ENCODE measurements at regions not wholly inside any gene's neighbourhood (a gene's known extent, or its start where the extent isn't known, plus 50 kb on each side); places are given as distances from the start of the nearest gene placed in this dataset.

- H3K27ac Mint-ChIP-seq: no peak overlapping the region
- POLR2A ChIA-PET: no interaction called here
- H3K4me3 Mint-ChIP-seq: no peak overlapping the region
- no peaks in the 10 kb centered on the region for H3K36me3 Mint-ChIP-seq
- H3K9me3 Mint-ChIP-seq: peaks cover 0 to 5% (median 0%) of the 10 kb centered on the region in 9 donors
- ATAC-seq (no peak), DNase-seq (no peak)
- H3K4me1 Mint-ChIP-seq: peaks cover 0 to 3% (median 1%) of the 10 kb centered on the region in 4 donors
- peaks cover 0 to 13% (median 13%) of the 10 kb centered on the region in 5 donors for H3K27me3 Mint-ChIP-seq
Observed at GRCh38 chr9:81508476-81508875, 180.9 kb downstream of the TLE1 start.

- H3K36me3 Mint-ChIP-seq: no peaks in the 10 kb centered on the region
- POLR2A ChIA-PET: no interaction called here
- H3K4me3 Mint-ChIP-seq: no peak overlapping the region
- DNase-seq (no peak), ATAC-seq (no peak)
- H3K27me3 Mint-ChIP-seq: peaks cover 0 to 13% (median 13%) of the 10 kb centered on the region in 5 donors
- H3K27ac Mint-ChIP-seq: no peak overlapping the region
- peaks cover 0 to 3% (median 1%) of the 10 kb centered on the region in 4 donors for H3K4me1 Mint-ChIP-seq
- peaks cover 0 to 5% (median 0%) of the 10 kb centered on the region in 9 donors for H3K9me3 Mint-ChIP-seq
Observed at GRCh38 chr9:81506941-81507864, 182.1 kb downstream of the TLE1 start.

- Mint-ChIP-seq H3K27ac (no peak overlapping the region), H3K4me1 (peaks cover 0 to 2% (median 0%) of the 10 kb centered on the region in 4 donors), H3K9me3 (peaks cover 0 to 2% (median 0%) of the 10 kb centered on the region in 9 donors), H3K27me3 (peaks cover 0 to 7% (median 0%) of the 10 kb centered on the region in 5 donors), H3K36me3 (no peaks in the 10 kb centered on the region), H3K4me3 (no peak overlapping the region)
- POLR2A ChIA-PET: no interaction called here
- ATAC-seq: no peak
- DNase-seq: no peak
Observed at GRCh38 chr9:81499594-81499993, 189.8 kb downstream of the TLE1 start.

- peaks cover 0 to 2% (median 0%) of the 10 kb centered on the region in 9 donors for H3K9me3 Mint-ChIP-seq
- peaks cover 0 to 7% (median 0%) of the 10 kb centered on the region in 5 donors for H3K27me3 Mint-ChIP-seq
- no peak overlapping the region for H3K4me3 Mint-ChIP-seq
- H3K36me3 Mint-ChIP-seq: no peaks in the 10 kb centered on the region
- DNase-seq: no peak
- peaks cover 0 to 2% (median 0%) of the 10 kb centered on the region in 4 donors for H3K4me1 Mint-ChIP-seq
- POLR2A ChIA-PET: no interaction called here
- H3K27ac Mint-ChIP-seq: no peak overlapping the region
- no peak for ATAC-seq
Observed at GRCh38 chr9:81499021-81499454, 190.3 kb downstream of the TLE1 start.

- Mint-ChIP-seq H3K27me3 (peaks cover 0 to 7% (median 0%) of the 10 kb centered on the region in 5 donors), H3K4me3 (no peak overlapping the region), H3K27ac (no peak overlapping the region), H3K4me1 (peaks cover 0 to 2% (median 0%) of the 10 kb centered on the region in 4 donors), H3K9me3 (peaks cover 0 to 2% (median 0%) of the 10 kb centered on the region in 9 donors), H3K36me3 (no peaks in the 10 kb centered on the region)
- POLR2A ChIA-PET: no interaction called here
- DNase-seq: no peak
- no peak for ATAC-seq
Observed at GRCh38 chr9:81498576-81498975, 190.8 kb downstream of the TLE1 start.

- ATAC-seq: no peak
- Mint-ChIP-seq H3K36me3 (no peaks in the 10 kb centered on the region), H3K27me3 (peaks cover 0 to 7% (median 0%) of the 10 kb centered on the region in 5 donors), H3K4me1 (peaks cover 0 to 2% (median 0%) of the 10 kb centered on the region in 4 donors), H3K27ac (no peak overlapping the region), H3K9me3 (peaks cover 0 to 1% (median 0%) of the 10 kb centered on the region in 9 donors), H3K4me3 (no peak overlapping the region)
- POLR2A ChIA-PET: no interaction called here
- no peak for DNase-seq
Observed at GRCh38 chr9:81497091-81497490, 192.3 kb downstream of the TLE1 start.

- ATAC-seq: no peak
- Mint-ChIP-seq H3K4me1 (peaks cover 0 to 2% (median 0%) of the 10 kb centered on the region in 4 donors), H3K4me3 (no peak overlapping the region), H3K27me3 (peaks cover 0 to 7% (median 0%) of the 10 kb centered on the region in 5 donors), H3K9me3 (no peaks in the 10 kb centered on the region), H3K36me3 (peaks cover 0 to 2% (median 0%) of the 10 kb centered on the region in 3 donors), H3K27ac (no peak overlapping the region)
- POLR2A ChIA-PET: no interaction called here
- DNase-seq: no peak
Observed at GRCh38 chr9:81492710-81493447, 196.5 kb downstream of the TLE1 start.

GRCh38 chr9:81490605-81491331 lies 198.6 kb downstream of the TLE1 start:
- Mint-ChIP-seq H3K27me3 (peaks cover 0 to under 1% (median 0%) of the 10 kb centered on the region in 5 donors), H3K4me1 (no peaks in the 10 kb centered on the region), H3K27ac (no peak overlapping the region), H3K9me3 (peaks cover 0 to 3% (median 0%) of the 10 kb centered on the region in 9 donors), H3K4me3 (no peak overlapping the region), H3K36me3 (peaks cover 0 to 2% (median 0%) of the 10 kb centered on the region in 3 donors)
- DNase-seq: no peak
- POLR2A ChIA-PET: no interaction called here
- ATAC-seq: no peak

GRCh38 chr9:81489046-81489445 lies 200.3 kb downstream of the TLE1 start:
- Mint-ChIP-seq H3K36me3 (peaks cover 0 to 2% (median 0%) of the 10 kb centered on the region in 3 donors), H3K9me3 (peaks cover 0 to 3% (median 0%) of the 10 kb centered on the region in 9 donors), H3K4me3 (no peak overlapping the region), H3K4me1 (no peaks in the 10 kb centered on the region), H3K27ac (no peak overlapping the region), H3K27me3 (no peaks in the 10 kb centered on the region)
- no peak for ATAC-seq
- no peak for DNase-seq
- POLR2A ChIA-PET: no interaction called here

GRCh38 chr9:81480828-81481604 lies 208.3 kb downstream of the TLE1 start:
- H3K4me3 Mint-ChIP-seq: no peak overlapping the region
- no peak overlapping the region for H3K27ac Mint-ChIP-seq
- H3K27me3 Mint-ChIP-seq: peaks cover 0 to 1% (median 0%) of the 10 kb centered on the region in 5 donors
- no peak for DNase-seq
- H3K36me3 Mint-ChIP-seq: no peaks in the 10 kb centered on the region
- no peak for ATAC-seq
- no peaks in the 10 kb centered on the region for H3K4me1 Mint-ChIP-seq
- POLR2A ChIA-PET: no interaction called here
- H3K9me3 Mint-ChIP-seq: peaks cover 0 to 8% (median 2%) of the 10 kb centered on the region in 9 donors

GRCh38 chr9:81479573-81479972 lies 209.8 kb downstream of the TLE1 start:
- POLR2A ChIA-PET: no interaction called here
- no peak for DNase-seq

GRCh38 chr9:81477669-81478068 lies 211.7 kb downstream of the TLE1 start:
- Mint-ChIP-seq H3K4me1 (no peaks in the 10 kb centered on the region), H3K27me3 (peaks cover 0 to 1% (median 0%) of the 10 kb centered on the region in 5 donors), H3K36me3 (no peaks in the 10 kb centered on the region), H3K27ac (no peak overlapping the region), H3K4me3 (no peak overlapping the region), H3K9me3 (peaks cover 0 to 8% (median 2%) of the 10 kb centered on the region in 9 donors)
- POLR2A ChIA-PET: no interaction called here
- ATAC-seq (no peak), DNase-seq (no peak)

More at GRCh38 chr9:81479573-81479972, 209.8 kb downstream of the TLE1 start:
- ATAC-seq: no peak
- Mint-ChIP-seq H3K9me3 (peaks cover 0 to 8% (median 2%) of the 10 kb centered on the region in 9 donors), H3K27me3 (peaks cover 0 to 1% (median 0%) of the 10 kb centered on the region in 5 donors), H3K4me3 (no peak overlapping the region), H3K36me3 (no peaks in the 10 kb centered on the region), H3K4me1 (no peaks in the 10 kb centered on the region), H3K27ac (no peak overlapping the region)

All from naive thymus-derived CD8-positive, alpha-beta T cell (primary cell).